Liver (tissue), 8 donors: ENCODE measurements at regions not wholly inside any gene's neighbourhood (a gene's known extent, or its start where the extent isn't known, plus 50 kb on each side); places are given as distances from the start of the nearest gene placed in this dataset.

Experiments used
- DNase-seq: peaks from one replicate; pipeline ENCODE4 v3.0.0-alpha.2; 2017; ENCODE audit warnings: low spot score
- H3K27ac ChIP-seq, 2 donors: one replicate each; pipeline ENCODE4 v1.7.0; 2013; ENCODE audit warnings: inconsistent platforms in 2 of 2, low read length in 2 of 2, control low read depth in 1 of 2, low read depth in 1 of 2, mild to moderate bottlenecking in 1 of 2
- H3K27me3 ChIP-seq, 4 donors: one replicate each; pipeline versions ENCODE4 v1.6.1 to v1.7.0; 2013; ENCODE audit warnings: low read length in 3 of 4, inconsistent platforms in 1 of 4, mild to moderate bottlenecking in 1 of 4, moderate library complexity in 1 of 4; ENCODE audit not compliant: control insufficient read depth in 4 of 4, insufficient read depth in 4 of 4
- H3K36me3 ChIP-seq, 4 donors: one replicate each; pipeline versions ENCODE4 v1.6.1 to v1.7.0; 2013; ENCODE audit warnings: low read length in 3 of 4, mild to moderate bottlenecking in 3 of 4, low read depth in 1 of 4, moderate library complexity in 1 of 4; ENCODE audit not compliant: control insufficient read depth in 4 of 4, insufficient read depth in 3 of 4
- H3K4me1 ChIP-seq, 4 donors: one replicate each; pipeline versions ENCODE4 v1.6.1 to v1.7.0; 2013; ENCODE audit warnings: low read length in 3 of 4, mild to moderate bottlenecking in 3 of 4, moderate library complexity in 1 of 4; ENCODE audit not compliant: control insufficient read depth in 4 of 4, insufficient read depth in 4 of 4
- H3K4me3 ChIP-seq, 3 donors: one replicate each; pipeline versions ENCODE4 v1.6.1 to v1.7.0; 2013; ENCODE audit warnings: low read length in 3 of 3, control low read depth in 1 of 3, low read depth in 1 of 3, mild to moderate bottlenecking in 1 of 3
- H3K9ac ChIP-seq, 2 donors: one replicate each; pipeline ENCODE4 v1.7.0; 2013; ENCODE audit warnings: low read length in 2 of 2, mild to moderate bottlenecking in 2 of 2, moderate library complexity in 2 of 2, control low read depth in 1 of 2, low read depth in 1 of 2
- H3K9me3 ChIP-seq, 4 donors: one replicate each; pipeline versions ENCODE4 v1.6.1 to v1.7.0; 2013; ENCODE audit warnings: low read length in 3 of 4; ENCODE audit not compliant: control insufficient read depth in 4 of 4
- EGR1 ChIP-seq, 2 donors: IDR thresholded peaks; 2 replicates each; pipeline ENCODE4 v1.6.1; 2016 to 2018; ENCODE audit warnings: antibody characterized with exemption in 2 of 2, low read depth in 2 of 2
- FOXA1 ChIP-seq: IDR thresholded peaks from 2 replicates; pipeline ENCODE4 v1.6.1; 2016; ENCODE audit warnings: antibody characterized with exemption
- FOXA2 ChIP-seq: IDR thresholded peaks from 2 replicates; pipeline ENCODE4 v1.6.1; 2016; ENCODE audit warnings: antibody characterized with exemption
- GABPA ChIP-seq, 2 donors: IDR thresholded peaks in 1 of 2; conservative IDR thresholded peaks in 1 of 2; 2 replicates each; pipeline ENCODE4 v1.6.1; 2016; ENCODE audit warnings: antibody characterized with exemption in 2 of 2, mild to moderate bottlenecking in 1 of 2, moderate library complexity in 1 of 2
- HNF4A ChIP-seq, 2 donors: conservative IDR thresholded peaks; 2 replicates each; pipeline ENCODE4 v1.6.1; 2016; ENCODE audit warnings: antibody characterized with exemption in 2 of 2, mild to moderate bottlenecking in 2 of 2
- HNF4G ChIP-seq: IDR thresholded peaks from 2 replicates; pipeline ENCODE4 v1.6.1; 2016; ENCODE audit warnings: antibody characterized with exemption
- NR2F2 ChIP-seq: IDR thresholded peaks from 2 replicates; pipeline ENCODE4 v1.6.1; 2016; ENCODE audit warnings: antibody characterized with exemption
- RAD21 ChIP-seq, 2 donors: IDR thresholded peaks; 2 replicates each; pipeline ENCODE4 v1.6.1; 2016; ENCODE audit warnings: antibody characterized with exemption in 2 of 2, mild to moderate bottlenecking in 2 of 2
- RXRA ChIP-seq, 2 donors: IDR thresholded peaks; 2 replicates each; pipeline ENCODE4 v1.6.1; 2017 to 2018; ENCODE audit warnings: antibody characterized with exemption in 2 of 2, mild to moderate bottlenecking in 1 of 2
- SP1 ChIP-seq: IDR thresholded peaks from 2 replicates; pipeline ENCODE4 v1.6.1; 2018; ENCODE audit warnings: antibody characterized with exemption, mild to moderate bottlenecking
- YY1 ChIP-seq: IDR thresholded peaks from 2 replicates; pipeline ENCODE4 v1.6.1; 2016; ENCODE audit warnings: antibody characterized with exemption, mild to moderate bottlenecking
- WGBS: extraction: QIAGEN DNeasy Blood & Tissue Kit; methylation state at CpG from one replicate; pipeline ENCODE4 v1.1.7; 2013; 5-methylcytosine and 5-hydroxymethylcytosine counted together
- TF ChIP-seq, protein P1 (sequence below): IDR thresholded peaks from 2 replicates; pipeline ENCODE4 v1.6.1; 2016; ENCODE audit warnings: antibody characterized with exemption
- TF ChIP-seq, protein P2 (sequence below): IDR thresholded peaks from 2 replicates; pipeline ENCODE4 v1.6.1; 2016; ENCODE audit warnings: antibody characterized with exemption, mild to moderate bottlenecking
- TF ChIP-seq, protein P3 (sequence below): fragments of 150-350 bp; IDR thresholded peaks from 2 replicates; pipeline ENCODE4 v1.5.1; 2017; ENCODE audit warnings: improper control_type of control experiment, low read depth, low read length; ENCODE audit not compliant: missing input control
- TF ChIP-seq, protein P4 (sequence below): IDR thresholded peaks from 2 replicates; pipeline ENCODE4 v1.6.1; 2016; ENCODE audit warnings: antibody characterized with exemption
- donor health status: healthy.
- donor health status: healthy.
- donor health status: healthy.
- donor health status: healthy.
- donor health status: healthy.

DNA sequence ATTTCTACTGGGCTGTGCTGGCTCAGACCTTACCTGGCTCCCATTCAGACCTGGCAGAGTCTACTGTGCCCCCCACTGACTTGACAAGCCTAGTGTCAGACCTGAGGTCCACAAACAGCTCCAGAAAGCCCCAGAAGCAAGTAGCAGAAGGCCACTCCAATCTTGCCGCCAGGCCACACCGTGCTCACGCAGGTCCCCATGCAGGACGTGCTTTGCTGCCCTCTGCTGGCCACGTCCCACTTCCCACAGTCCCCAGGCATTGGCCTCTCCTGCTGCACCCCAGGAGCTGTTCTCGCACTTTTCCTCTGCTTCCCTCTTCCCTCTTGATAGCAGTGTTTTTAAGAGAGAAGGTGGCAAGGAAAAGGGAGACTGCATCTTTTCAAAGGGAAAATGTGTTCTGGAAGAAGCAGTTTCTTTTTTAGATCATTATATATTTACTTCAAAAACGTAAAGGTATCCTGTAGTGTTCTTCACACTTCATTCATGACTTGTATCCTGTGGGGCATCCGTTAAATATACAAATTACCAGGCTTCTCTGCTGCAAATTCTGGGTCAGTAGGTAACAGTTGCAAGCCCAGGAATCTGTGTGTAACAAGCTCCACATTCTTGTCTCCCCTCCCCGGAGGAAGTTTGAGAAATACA is 81.4 kb upstream of the PAPOLG start:
- Histone ChIP-seq H3K4me3 (no peak overlapping the region), H3K4me1 (no peaks in the 10 kb centered on the region), H3K9ac (no peak overlapping the region), H3K36me3 (no peaks in the 10 kb centered on the region), H3K27ac (no peak overlapping the region), H3K9me3 (no peaks in the 10 kb centered on the region), H3K27me3 (peaks cover 0 to 5% (median 0%) of the 10 kb centered on the region in 4 donors)
- peak; percentile 85 for DNase-seq
- TF ChIP-seq RXRA (IDR thresholded peaks at IDR 0.05) (no peak), RAD21 (IDR thresholded peaks at IDR 0.05) (peak; percentile 74 to 84), EGR1 (IDR thresholded peaks at IDR 0.05; ENCODE audit: low read depth in 2 of 2) (no peak), SP1 (no peak), FOXA1 (no peak), HNF4G (no peak), YY1 (no peak), NR2F2 (no peak)
- TF ChIP-seq, protein P1, sequence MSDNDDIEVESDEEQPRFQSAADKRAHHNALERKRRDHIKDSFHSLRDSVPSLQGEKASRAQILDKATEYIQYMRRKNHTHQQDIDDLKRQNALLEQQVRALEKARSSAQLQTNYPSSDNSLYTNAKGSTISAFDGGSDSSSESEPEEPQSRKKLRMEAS: no peak
- TF ChIP-seq, protein P2, sequence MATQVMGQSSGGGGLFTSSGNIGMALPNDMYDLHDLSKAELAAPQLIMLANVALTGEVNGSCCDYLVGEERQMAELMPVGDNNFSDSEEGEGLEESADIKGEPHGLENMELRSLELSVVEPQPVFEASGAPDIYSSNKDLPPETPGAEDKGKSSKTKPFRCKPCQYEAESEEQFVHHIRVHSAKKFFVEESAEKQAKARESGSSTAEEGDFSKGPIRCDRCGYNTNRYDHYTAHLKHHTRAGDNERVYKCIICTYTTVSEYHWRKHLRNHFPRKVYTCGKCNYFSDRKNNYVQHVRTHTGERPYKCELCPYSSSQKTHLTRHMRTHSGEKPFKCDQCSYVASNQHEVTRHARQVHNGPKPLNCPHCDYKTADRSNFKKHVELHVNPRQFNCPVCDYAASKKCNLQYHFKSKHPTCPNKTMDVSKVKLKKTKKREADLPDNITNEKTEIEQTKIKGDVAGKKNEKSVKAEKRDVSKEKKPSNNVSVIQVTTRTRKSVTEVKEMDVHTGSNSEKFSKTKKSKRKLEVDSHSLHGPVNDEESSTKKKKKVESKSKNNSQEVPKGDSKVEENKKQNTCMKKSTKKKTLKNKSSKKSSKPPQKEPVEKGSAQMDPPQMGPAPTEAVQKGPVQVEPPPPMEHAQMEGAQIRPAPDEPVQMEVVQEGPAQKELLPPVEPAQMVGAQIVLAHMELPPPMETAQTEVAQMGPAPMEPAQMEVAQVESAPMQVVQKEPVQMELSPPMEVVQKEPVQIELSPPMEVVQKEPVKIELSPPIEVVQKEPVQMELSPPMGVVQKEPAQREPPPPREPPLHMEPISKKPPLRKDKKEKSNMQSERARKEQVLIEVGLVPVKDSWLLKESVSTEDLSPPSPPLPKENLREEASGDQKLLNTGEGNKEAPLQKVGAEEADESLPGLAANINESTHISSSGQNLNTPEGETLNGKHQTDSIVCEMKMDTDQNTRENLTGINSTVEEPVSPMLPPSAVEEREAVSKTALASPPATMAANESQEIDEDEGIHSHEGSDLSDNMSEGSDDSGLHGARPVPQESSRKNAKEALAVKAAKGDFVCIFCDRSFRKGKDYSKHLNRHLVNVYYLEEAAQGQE: no peak
- TF ChIP-seq, protein P3, sequence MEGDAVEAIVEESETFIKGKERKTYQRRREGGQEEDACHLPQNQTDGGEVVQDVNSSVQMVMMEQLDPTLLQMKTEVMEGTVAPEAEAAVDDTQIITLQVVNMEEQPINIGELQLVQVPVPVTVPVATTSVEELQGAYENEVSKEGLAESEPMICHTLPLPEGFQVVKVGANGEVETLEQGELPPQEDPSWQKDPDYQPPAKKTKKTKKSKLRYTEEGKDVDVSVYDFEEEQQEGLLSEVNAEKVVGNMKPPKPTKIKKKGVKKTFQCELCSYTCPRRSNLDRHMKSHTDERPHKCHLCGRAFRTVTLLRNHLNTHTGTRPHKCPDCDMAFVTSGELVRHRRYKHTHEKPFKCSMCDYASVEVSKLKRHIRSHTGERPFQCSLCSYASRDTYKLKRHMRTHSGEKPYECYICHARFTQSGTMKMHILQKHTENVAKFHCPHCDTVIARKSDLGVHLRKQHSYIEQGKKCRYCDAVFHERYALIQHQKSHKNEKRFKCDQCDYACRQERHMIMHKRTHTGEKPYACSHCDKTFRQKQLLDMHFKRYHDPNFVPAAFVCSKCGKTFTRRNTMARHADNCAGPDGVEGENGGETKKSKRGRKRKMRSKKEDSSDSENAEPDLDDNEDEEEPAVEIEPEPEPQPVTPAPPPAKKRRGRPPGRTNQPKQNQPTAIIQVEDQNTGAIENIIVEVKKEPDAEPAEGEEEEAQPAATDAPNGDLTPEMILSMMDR: peak; percentile 83
- TF ChIP-seq, protein P4, sequence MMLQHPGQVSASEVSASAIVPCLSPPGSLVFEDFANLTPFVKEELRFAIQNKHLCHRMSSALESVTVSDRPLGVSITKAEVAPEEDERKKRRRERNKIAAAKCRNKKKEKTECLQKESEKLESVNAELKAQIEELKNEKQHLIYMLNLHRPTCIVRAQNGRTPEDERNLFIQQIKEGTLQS: no peak
- WGBS: 24% methylated on average over 9 of the region's 9 CpGs

DNA sequence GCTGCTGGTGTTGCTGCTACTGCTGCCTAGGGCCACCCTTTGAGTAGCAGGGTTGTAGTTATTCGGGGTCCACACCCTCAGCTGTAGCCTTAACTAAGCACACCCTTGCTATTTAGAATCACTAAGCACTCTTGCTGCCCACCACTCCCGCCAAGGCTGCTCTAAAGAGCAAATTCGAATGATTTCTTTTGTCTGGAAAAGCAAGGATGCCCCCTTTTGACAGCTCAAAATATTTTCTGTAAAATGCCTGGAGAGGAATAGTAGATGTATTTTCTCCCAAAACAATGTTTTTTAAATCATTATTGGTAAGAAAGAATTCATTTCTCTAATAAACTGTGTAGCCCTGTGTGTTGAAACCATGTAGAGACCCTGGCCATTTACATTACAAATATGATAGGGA is 80.8 kb upstream of the PAPOLG start:
- no peak overlapping the region for H3K9ac ChIP-seq
- TF ChIP-seq, protein P3: no peak
- TF ChIP-seq SP1 (no peak), HNF4A (conservative IDR thresholded peaks at IDR 0.05) (no peak), EGR1 (IDR thresholded peaks at IDR 0.05; ENCODE audit: low read depth in 2 of 2) (no peak), RAD21 (IDR thresholded peaks at IDR 0.05) (no peak), FOXA1 (no peak), HNF4G (no peak), FOXA2 (no peak), GABPA (IDR thresholded peaks at IDR 0.05 in 1 of 2, conservative IDR thresholded peaks at IDR 0.05 in 1 of 2) (no peak), YY1 (no peak)
- TF ChIP-seq, protein P4: no peak
- TF ChIP-seq, protein P1: no peak
- TF ChIP-seq, protein P2: no peak
- no peak overlapping the region for H3K4me3 ChIP-seq
- no peak overlapping the region for H3K27ac ChIP-seq
- no peak for DNase-seq
- peaks cover 0 to 5% (median 0%) of the 10 kb centered on the region in 4 donors for H3K27me3 ChIP-seq
- no peaks in the 10 kb centered on the region for H3K4me1 ChIP-seq
- H3K9me3 ChIP-seq: no peaks in the 10 kb centered on the region
- 68% methylated on average over 3 of the region's 3 CpGs for WGBS
- no peaks in the 10 kb centered on the region for H3K36me3 ChIP-seq
